Activated T-helper 17 cell treated with anti-CD3 and anti-CD28 coated beads, Interleukin-2, amount 50 U/mL, for 72 hours (primary cell): ENCODE measurements at regions not wholly inside any gene's neighbourhood (a gene's known extent, or its start where the extent isn't known, plus 50 kb on each side); places are given as distances from the start of the nearest gene placed in this dataset.

Source experiments
- ATAC-seq: fragments of 150-1000 bp; cut with Tn5 transposase; replicated peaks from 2 replicates; pipeline ENCODE4 v1.10.0; 2021; ENCODE audit warnings: mild to moderate bottlenecking, moderate library complexity
- H3K27ac Mint-ChIP-seq: one replicate; pipeline ENCODE4 v1.8.0; 2022; ENCODE audit warnings: mixed read lengths
- H3K27me3 Mint-ChIP-seq: one replicate; pipeline ENCODE4 v1.8.0; 2022; ENCODE audit warnings: mixed read lengths
- H3K36me3 Mint-ChIP-seq: one replicate; pipeline ENCODE4 v1.8.0; 2022; ENCODE audit warnings: low read depth, mild to moderate bottlenecking, mixed read lengths
- H3K4me1 Mint-ChIP-seq: one replicate; pipeline ENCODE4 v1.8.0; 2022; ENCODE audit warnings: mixed read lengths
- H3K4me3 Mint-ChIP-seq: one replicate; pipeline ENCODE4 v1.8.0; 2022; ENCODE audit warnings: mild to moderate bottlenecking, mixed read lengths
- H3K9me3 Mint-ChIP-seq: one replicate; pipeline ENCODE4 v1.8.0; 2022; ENCODE audit warnings: mixed read lengths

- peaks cover 47% of the 10 kb centered on the region for H3K4me1 Mint-ChIP-seq
- peaks cover 6% of the 10 kb centered on the region for H3K9me3 Mint-ChIP-seq
- H3K36me3 Mint-ChIP-seq = peaks cover 13% of the 10 kb centered on the region
- ATAC-seq = no peak
- H3K27me3 Mint-ChIP-seq = no peaks in the 10 kb centered on the region
- peak overlapping the region; percentile 97 for H3K27ac Mint-ChIP-seq
- peak overlapping the region; percentile 83 for H3K4me3 Mint-ChIP-seq
These were observed 168.1 kb upstream of the ID2 start for GRCh38 chr2:8513601-8514273.

GRCh38 chr2:8514274-8514662, 167.6 kb upstream of the ID2 start:
- Mint-ChIP-seq H3K4me3 (peak overlapping the region; percentile 83), H3K27ac (peak overlapping the region; percentile 97), H3K27me3 (no peaks in the 10 kb centered on the region), H3K4me1 (peaks cover 50% of the 10 kb centered on the region), H3K36me3 (peaks cover 13% of the 10 kb centered on the region), H3K9me3 (peaks cover 6% of the 10 kb centered on the region)
- peak; percentile 0 for ATAC-seq

GRCh38 chr2:8514796-8515758, 166.8 kb upstream of the ID2 start:
- H3K36me3 Mint-ChIP-seq = peaks cover 13% of the 10 kb centered on the region

DNA sequence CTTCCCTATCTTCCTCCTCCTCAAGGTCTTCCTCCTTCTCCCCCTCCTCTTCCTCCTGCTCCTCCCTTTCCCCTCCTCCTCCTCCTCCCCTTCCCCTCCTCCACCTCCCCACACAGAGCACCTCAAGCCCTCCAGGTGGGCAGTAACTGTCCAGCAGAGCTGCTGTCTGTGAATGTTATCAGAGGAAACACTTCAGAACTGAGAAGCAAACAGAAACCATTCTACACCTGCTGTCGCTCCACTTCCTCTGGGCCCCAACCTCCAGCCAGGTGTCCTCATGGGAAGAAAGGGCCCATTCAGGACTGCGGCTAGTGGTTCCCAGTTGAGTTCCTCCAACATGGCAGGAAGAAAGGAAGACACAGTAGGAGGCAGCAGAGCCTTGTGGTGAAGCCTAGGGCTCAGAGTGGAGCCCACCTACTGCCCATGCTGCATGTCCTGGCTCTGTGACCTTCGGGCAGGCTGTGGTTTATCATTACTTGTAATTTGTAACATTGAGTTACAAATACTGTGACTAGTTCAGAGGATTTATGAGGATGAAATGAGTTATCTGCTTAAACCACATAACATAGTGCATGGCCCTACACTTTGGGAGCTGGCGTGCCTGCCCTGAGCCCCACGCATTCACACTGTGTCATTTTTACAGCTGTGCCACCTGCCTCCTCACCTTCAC, 165.9 kb upstream of the ID2 start:
- H3K4me1 Mint-ChIP-seq = peaks cover 60% of the 10 kb centered on the region
- H3K36me3 Mint-ChIP-seq = peaks cover 13% of the 10 kb centered on the region
- peak; percentile 33 for ATAC-seq
- H3K27me3 Mint-ChIP-seq = no peaks in the 10 kb centered on the region
- no peaks in the 10 kb centered on the region for H3K9me3 Mint-ChIP-seq
- H3K4me3 Mint-ChIP-seq = peak overlapping the region; percentile 83
- peak overlapping the region; percentile 97 for H3K27ac Mint-ChIP-seq

More at GRCh38 chr2:8514796-8515758, 166.8 kb upstream of the ID2 start:
- Mint-ChIP-seq H3K4me3 (peak overlapping the region; percentile 83), H3K27ac (peak overlapping the region; percentile 97), H3K9me3 (peaks cover 3% of the 10 kb centered on the region), H3K4me1 (peaks cover 53% of the 10 kb centered on the region), H3K27me3 (no peaks in the 10 kb centered on the region)
- ATAC-seq = peak; percentile 78

DNA sequence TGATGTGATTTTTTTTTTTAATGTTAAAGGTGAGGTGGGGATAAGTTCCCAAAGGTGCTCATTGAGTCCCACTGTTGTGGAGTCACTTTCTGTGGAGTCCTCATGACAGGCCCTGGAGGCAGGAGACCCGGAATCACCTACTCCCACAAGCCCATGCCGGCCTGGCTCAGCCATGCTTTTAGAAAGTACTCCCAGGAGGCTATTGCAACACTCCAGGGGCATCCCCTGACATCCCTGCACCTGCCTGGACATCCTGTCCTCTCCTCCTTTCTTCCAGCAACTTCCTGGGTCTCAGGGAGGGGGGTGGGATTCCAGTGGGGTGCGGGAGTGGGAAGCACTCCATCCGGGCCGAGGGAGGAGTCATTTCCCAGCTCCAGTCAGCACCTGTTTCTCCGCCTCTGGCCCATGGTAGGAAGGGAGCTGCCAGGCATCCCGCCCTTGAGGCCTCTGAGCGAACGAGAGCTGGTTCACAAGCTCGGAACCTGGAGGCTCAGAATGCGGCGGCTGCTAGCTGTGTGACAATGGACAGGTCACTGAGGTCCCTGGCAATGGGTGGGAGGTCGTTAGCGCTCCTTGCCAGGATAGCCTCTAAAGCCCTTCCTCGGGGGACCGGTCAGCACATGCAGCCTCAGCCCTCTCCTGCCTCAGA, 163.9 kb upstream of the ID2 start:
- peaks cover 61% of the 10 kb centered on the region for H3K4me1 Mint-ChIP-seq
- no peak overlapping the region for H3K27ac Mint-ChIP-seq
- no peak for ATAC-seq
- H3K27me3 Mint-ChIP-seq = no peaks in the 10 kb centered on the region
- peaks cover 6% of the 10 kb centered on the region for H3K9me3 Mint-ChIP-seq
- H3K36me3 Mint-ChIP-seq = peaks cover 13% of the 10 kb centered on the region
- peak overlapping the region; percentile 67 for H3K4me3 Mint-ChIP-seq

- peak overlapping the region; percentile 92 for H3K27ac Mint-ChIP-seq
- no peak for ATAC-seq
- H3K4me1 Mint-ChIP-seq = peaks cover 62% of the 10 kb centered on the region
- peak overlapping the region; percentile 67 for H3K4me3 Mint-ChIP-seq
- no peaks in the 10 kb centered on the region for H3K27me3 Mint-ChIP-seq
- peaks cover 6% of the 10 kb centered on the region for H3K9me3 Mint-ChIP-seq
- H3K36me3 Mint-ChIP-seq = peaks cover 13% of the 10 kb centered on the region
These were observed 162.7 kb upstream of the ID2 start for GRCh38 chr2:8518979-8519668.

DNA sequence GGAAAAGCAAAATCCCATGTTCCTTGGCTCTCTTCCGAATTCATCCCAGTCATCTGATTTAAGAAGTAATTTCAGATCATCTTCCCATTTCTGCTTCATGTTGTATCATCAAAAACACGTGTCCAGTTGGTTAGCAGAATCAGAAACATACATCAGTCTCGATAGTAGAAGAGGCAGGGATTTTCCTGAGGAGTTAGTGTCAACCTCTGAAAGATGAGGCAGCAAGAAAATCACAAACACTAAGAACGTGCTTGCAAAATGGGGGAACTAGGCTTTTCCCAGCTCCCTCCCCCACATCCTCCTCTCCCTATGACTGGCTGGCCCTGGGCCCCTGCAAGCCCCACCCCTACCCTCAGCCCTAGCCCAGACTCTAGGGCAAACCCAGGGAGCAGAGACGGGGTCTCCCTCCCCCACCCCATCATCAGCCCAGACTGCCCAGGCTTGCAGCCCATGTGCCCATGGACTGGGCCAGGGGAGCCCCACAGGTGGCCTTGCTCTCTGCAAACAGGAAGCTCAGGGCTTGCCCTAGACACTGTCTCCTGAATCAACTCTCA, 161.0 kb upstream of the ID2 start:
- peak; percentile 75 for ATAC-seq
- H3K27ac Mint-ChIP-seq = peak overlapping the region; percentile 92
- H3K9me3 Mint-ChIP-seq = peaks cover 6% of the 10 kb centered on the region
- no peaks in the 10 kb centered on the region for H3K36me3 Mint-ChIP-seq
- H3K27me3 Mint-ChIP-seq = no peaks in the 10 kb centered on the region
- H3K4me3 Mint-ChIP-seq = peak overlapping the region; percentile 67
- H3K4me1 Mint-ChIP-seq = peaks cover 50% of the 10 kb centered on the region

DNA sequence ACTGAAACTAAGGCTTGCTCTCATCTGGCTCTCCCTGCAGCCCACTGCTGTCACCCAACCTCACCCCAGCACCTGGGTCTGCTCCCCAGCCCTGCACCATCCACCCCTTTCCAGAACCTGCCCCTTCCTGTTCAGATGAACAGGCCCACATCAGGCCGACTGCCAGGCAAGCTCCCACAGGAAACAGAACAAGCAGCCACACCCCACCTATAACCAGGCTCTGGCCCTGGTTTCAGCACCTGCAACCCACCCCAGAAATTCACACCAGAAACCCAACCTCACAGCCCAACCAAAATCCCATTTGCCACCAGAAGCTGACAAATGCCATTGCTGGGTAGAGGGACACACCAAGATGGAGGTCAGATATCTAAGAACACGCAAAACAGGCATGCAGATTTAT, 159.2 kb upstream of the ID2 start:
- H3K36me3 Mint-ChIP-seq = no peaks in the 10 kb centered on the region
- H3K4me1 Mint-ChIP-seq = peaks cover 50% of the 10 kb centered on the region
- ATAC-seq = no peak
- peak overlapping the region; percentile 67 for H3K4me3 Mint-ChIP-seq
- H3K27ac Mint-ChIP-seq = peak overlapping the region; percentile 92
- peaks cover 6% of the 10 kb centered on the region for H3K9me3 Mint-ChIP-seq
- H3K27me3 Mint-ChIP-seq = no peaks in the 10 kb centered on the region

- Mint-ChIP-seq H3K4me1 (peaks cover 46% of the 10 kb centered on the region), H3K9me3 (peaks cover 6% of the 10 kb centered on the region), H3K27ac (peak overlapping the region; percentile 92), H3K27me3 (no peaks in the 10 kb centered on the region), H3K4me3 (no peak overlapping the region), H3K36me3 (no peaks in the 10 kb centered on the region)
- ATAC-seq = no peak
These were observed 157.5 kb upstream of the ID2 start for GRCh38 chr2:8524388-8524787.

DNA sequence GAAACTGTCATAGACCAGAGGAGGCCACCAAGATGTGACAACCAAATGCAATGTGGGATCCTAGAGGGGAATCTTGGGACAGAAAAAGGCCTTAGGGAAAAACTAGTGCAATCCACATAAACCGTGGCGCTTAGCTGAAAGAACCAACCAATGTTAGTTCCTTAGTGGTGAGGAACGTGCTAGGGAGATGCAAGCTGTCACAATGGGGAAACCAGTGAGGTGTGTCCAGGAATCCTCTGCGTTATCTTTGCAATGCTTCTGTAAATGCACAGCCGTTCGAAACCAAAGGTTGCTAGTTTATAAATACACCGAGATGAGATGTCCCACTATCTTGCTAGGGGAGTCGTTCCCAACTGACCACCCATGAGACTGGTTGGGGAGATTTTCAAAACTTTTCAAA, 157.0 kb upstream of the ID2 start:
- Mint-ChIP-seq H3K4me1 (peaks cover 44% of the 10 kb centered on the region), H3K36me3 (no peaks in the 10 kb centered on the region), H3K9me3 (peaks cover 6% of the 10 kb centered on the region), H3K27ac (no peak overlapping the region), H3K27me3 (no peaks in the 10 kb centered on the region), H3K4me3 (no peak overlapping the region)
- ATAC-seq = no peak

GRCh38 chr2:8525236-8525581, 156.6 kb upstream of the ID2 start:
- no peak overlapping the region for H3K4me3 Mint-ChIP-seq
- H3K27ac Mint-ChIP-seq = no peak overlapping the region
- no peak for ATAC-seq
- H3K4me1 Mint-ChIP-seq = peaks cover 40% of the 10 kb centered on the region
- peaks cover 6% of the 10 kb centered on the region for H3K9me3 Mint-ChIP-seq
- H3K36me3 Mint-ChIP-seq = no peaks in the 10 kb centered on the region
- H3K27me3 Mint-ChIP-seq = no peaks in the 10 kb centered on the region

- Mint-ChIP-seq H3K27me3 (no peaks in the 10 kb centered on the region), H3K27ac (peak overlapping the region; percentile 68), H3K4me3 (peak overlapping the region; percentile 30), H3K36me3 (no peaks in the 10 kb centered on the region), H3K9me3 (peaks cover 6% of the 10 kb centered on the region), H3K4me1 (peaks cover 34% of the 10 kb centered on the region)
- ATAC-seq = no peak
These were observed 156.1 kb upstream of the ID2 start for GRCh38 chr2:8525582-8526402.

DNA sequence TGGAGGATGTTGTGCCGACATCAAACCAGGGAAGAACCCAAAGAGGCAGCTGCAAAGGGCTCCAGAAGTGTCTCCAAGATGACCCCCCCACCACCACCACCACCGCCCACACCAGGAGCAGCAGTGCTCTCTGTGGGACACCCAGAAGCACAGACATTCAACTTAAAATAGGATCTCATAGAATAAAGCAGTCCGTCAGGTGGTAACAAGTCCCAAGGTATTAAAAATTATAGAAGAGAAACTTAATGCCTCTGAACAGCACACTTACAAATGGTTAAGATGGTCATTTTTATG, 155.5 kb upstream of the ID2 start:
- Mint-ChIP-seq H3K36me3 (no peaks in the 10 kb centered on the region), H3K9me3 (peaks cover 11% of the 10 kb centered on the region), H3K4me1 (peaks cover 31% of the 10 kb centered on the region), H3K4me3 (peak overlapping the region; percentile 30), H3K27ac (peak overlapping the region; percentile 68), H3K27me3 (no peaks in the 10 kb centered on the region)
- no peak for ATAC-seq
